Osteocyte (in vitro differentiated cells): ENCODE measurements at regions not wholly inside any gene's neighbourhood (a gene's known extent, or its start where the extent isn't known, plus 50 kb on each side); places are given as distances from the start of the nearest gene placed in this dataset.

Source experiments
- DNase-seq: peaks from one replicate; pipeline ENCODE4 v3.0.0; 2021; ENCODE audit warnings: mixed read lengths; ENCODE audit not compliant: unreplicated experiment; ENCODE audit errors: extremely low spot score
- H3K27ac Mint-ChIP-seq: one replicate; pipeline ENCODE4 v1.8.0; 2021; ENCODE audit warnings: mild to moderate bottlenecking, mixed read lengths; ENCODE audit not compliant: unreplicated experiment
- H3K27me3 Mint-ChIP-seq: one replicate; pipeline ENCODE4 v1.8.0; 2021; ENCODE audit warnings: mixed read lengths; ENCODE audit not compliant: unreplicated experiment
- H3K36me3 Mint-ChIP-seq: one replicate; pipeline ENCODE4 v1.8.0; 2021; ENCODE audit warnings: mixed read lengths; ENCODE audit not compliant: unreplicated experiment
- H3K4me1 Mint-ChIP-seq: one replicate; pipeline ENCODE4 v1.8.0; 2021; ENCODE audit warnings: mixed read lengths; ENCODE audit not compliant: unreplicated experiment
- H3K4me3 Mint-ChIP-seq: one replicate; pipeline ENCODE4 v1.8.0; 2021; ENCODE audit warnings: mild to moderate bottlenecking, moderate library complexity, mixed read lengths; ENCODE audit not compliant: unreplicated experiment
- H3K9me3 Mint-ChIP-seq: one replicate; pipeline ENCODE4 v1.8.0; 2021; ENCODE audit warnings: mixed read lengths; ENCODE audit not compliant: unreplicated experiment
- TF ChIP-seq, protein P1 (sequence below): fragments of 200-600 bp; sonication (generic); IDR thresholded peaks from 2 replicates; pipeline ENCODE4 v1.5.0; 2021; ENCODE audit warnings: antibody characterized with exemption, mild to moderate bottlenecking, moderate library complexity

DNA sequence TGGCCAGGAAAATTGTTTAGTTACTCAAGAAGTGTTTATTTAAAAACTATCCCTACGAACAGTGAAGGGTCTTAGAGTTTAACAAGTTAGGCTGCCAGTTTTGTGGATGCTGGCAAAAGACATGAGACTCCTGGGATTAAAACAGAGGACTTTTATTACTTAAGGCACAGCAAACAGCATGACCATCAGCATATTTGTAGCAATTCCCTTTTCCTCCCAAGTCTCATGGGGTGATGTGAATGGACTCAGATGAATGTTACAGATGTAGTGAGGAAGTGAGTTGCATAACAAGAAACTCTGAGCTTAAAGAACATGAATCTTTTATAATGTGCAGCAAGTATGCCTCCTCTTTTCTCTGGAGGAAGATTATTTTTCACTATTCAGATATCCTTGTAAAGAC is 695.8 kb downstream of the RPS29 start:
- DNase-seq: no peak
- TF ChIP-seq, protein P1, sequence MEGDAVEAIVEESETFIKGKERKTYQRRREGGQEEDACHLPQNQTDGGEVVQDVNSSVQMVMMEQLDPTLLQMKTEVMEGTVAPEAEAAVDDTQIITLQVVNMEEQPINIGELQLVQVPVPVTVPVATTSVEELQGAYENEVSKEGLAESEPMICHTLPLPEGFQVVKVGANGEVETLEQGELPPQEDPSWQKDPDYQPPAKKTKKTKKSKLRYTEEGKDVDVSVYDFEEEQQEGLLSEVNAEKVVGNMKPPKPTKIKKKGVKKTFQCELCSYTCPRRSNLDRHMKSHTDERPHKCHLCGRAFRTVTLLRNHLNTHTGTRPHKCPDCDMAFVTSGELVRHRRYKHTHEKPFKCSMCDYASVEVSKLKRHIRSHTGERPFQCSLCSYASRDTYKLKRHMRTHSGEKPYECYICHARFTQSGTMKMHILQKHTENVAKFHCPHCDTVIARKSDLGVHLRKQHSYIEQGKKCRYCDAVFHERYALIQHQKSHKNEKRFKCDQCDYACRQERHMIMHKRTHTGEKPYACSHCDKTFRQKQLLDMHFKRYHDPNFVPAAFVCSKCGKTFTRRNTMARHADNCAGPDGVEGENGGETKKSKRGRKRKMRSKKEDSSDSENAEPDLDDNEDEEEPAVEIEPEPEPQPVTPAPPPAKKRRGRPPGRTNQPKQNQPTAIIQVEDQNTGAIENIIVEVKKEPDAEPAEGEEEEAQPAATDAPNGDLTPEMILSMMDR: no peak

DNA sequence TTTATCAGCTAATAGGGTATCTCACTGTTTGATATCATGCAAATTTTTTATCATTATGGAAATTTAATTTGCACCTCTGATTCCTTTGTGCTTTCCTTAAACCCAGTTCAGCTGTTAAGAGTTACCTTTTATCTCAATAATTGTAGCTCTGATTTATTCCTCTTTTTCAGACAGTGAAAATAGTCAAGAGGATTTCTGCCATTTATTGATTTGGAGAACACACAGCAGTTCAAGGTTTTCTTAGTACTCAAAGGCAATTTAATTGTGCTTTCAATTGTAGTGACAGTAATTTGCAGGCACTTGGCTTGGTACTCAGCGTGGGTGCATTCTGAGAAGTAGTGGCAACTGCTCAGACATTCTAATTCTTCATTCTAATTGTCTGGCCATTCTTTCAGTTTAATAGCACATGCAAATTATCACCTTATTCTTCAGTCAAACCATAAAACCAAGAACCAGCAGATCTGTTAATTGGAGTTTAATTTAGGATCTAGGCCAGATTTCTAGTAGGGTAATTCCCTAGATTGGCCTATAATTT is 709.3 kb downstream of the RPS29 start:
- no peaks in the 10 kb centered on the region for H3K9me3 Mint-ChIP-seq
- TF ChIP-seq, protein P1: no peak

More for the DNA sequence above, 695.8 kb downstream of the RPS29 start:
- H3K27ac Mint-ChIP-seq: no peak overlapping the region
- no peaks in the 10 kb centered on the region for H3K9me3 Mint-ChIP-seq
- H3K27me3 Mint-ChIP-seq: peaks cover 7% of the 10 kb centered on the region
- no peak overlapping the region for H3K4me3 Mint-ChIP-seq
- no peaks in the 10 kb centered on the region for H3K36me3 Mint-ChIP-seq
- no peaks in the 10 kb centered on the region for H3K4me1 Mint-ChIP-seq

DNA sequence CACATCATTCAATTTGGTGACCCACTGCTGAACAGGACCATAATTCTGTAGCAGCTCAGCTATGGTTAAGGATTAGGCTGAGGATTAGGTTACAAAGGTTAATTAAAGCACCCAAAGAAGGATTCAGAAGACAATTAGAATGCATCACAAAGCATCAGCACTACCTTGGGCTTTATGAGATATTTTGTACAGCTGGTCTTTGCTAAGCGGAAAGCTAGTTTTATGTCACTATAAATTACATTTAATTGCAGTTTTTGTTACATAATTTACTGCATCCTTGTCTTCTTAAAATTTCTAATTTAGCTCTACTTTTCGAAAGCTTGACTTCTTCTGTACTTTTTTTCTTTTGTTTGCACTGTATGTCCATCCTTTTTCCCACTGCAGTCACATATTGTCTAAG is 711.5 kb downstream of the RPS29 start:
- no peaks in the 10 kb centered on the region for H3K27me3 Mint-ChIP-seq
- H3K4me1 Mint-ChIP-seq: no peaks in the 10 kb centered on the region
- H3K27ac Mint-ChIP-seq: no peak overlapping the region
- no peaks in the 10 kb centered on the region for H3K36me3 Mint-ChIP-seq
- H3K9me3 Mint-ChIP-seq: no peaks in the 10 kb centered on the region
- DNase-seq: no peak
- H3K4me3 Mint-ChIP-seq: no peak overlapping the region
- TF ChIP-seq, protein P1: no peak

More for the DNA sequence above, 709.3 kb downstream of the RPS29 start:
- Mint-ChIP-seq H3K27me3 (no peaks in the 10 kb centered on the region), H3K36me3 (no peaks in the 10 kb centered on the region), H3K4me3 (no peak overlapping the region), H3K27ac (no peak overlapping the region), H3K4me1 (no peaks in the 10 kb centered on the region)
- no peak for DNase-seq

DNA sequence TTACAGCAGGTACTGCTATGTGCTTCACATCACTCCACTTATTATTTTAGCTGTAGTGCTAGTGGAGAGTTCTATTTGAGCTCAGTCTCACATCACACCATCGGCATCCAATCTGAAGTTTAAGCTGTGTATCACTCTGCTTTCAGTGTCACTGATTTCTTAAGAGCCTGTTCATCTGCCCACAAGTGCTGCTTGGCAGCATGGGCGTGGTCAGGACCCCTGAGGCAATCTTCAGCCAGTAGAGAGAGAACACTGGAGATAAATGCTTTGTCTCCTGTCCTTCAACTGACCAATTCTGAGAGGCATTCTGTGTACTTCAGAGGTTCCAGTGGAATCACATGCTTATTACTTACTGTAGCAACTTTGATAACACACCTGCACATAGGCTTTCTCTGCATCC is 728.8 kb downstream of the RPS29 start:
- TF ChIP-seq, protein P1: no peak
- Mint-ChIP-seq H3K27ac (no peak overlapping the region), H3K27me3 (peaks cover 10% of the 10 kb centered on the region), H3K36me3 (no peaks in the 10 kb centered on the region), H3K4me1 (no peaks in the 10 kb centered on the region), H3K4me3 (no peak overlapping the region), H3K9me3 (no peaks in the 10 kb centered on the region)
- DNase-seq: no peak

DNA sequence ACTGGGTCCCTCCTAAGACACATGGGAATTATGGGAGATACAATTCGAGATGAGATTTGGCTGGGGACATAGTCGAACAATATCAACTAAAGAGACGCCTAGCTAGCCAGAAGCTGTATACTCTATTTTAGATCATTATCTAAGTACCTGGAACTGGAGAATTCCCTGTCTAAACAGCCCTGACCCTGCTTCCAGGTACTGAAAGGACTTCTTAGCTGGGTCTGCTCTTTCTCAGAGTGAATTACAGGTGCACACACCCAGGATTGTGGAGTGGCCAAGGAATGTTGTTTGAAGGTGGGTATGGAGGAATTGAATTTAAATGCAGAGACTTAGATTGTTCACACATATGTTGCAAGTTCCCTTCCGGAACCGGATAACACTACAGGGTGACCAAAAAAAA is 733.0 kb downstream of the RPS29 start:
- H3K27ac Mint-ChIP-seq: no peak overlapping the region
- TF ChIP-seq, protein P1: no peak
- no peak overlapping the region for H3K4me3 Mint-ChIP-seq
- H3K4me1 Mint-ChIP-seq: no peaks in the 10 kb centered on the region
- H3K9me3 Mint-ChIP-seq: no peaks in the 10 kb centered on the region
- DNase-seq: no peak
- H3K27me3 Mint-ChIP-seq: peaks cover 10% of the 10 kb centered on the region
- no peaks in the 10 kb centered on the region for H3K36me3 Mint-ChIP-seq
